GM18867 (cell line): ENCODE measurements at regions not wholly inside any gene's neighbourhood (a gene's known extent, or its start where the extent isn't known, plus 50 kb on each side); places are given as distances from the start of the nearest gene placed in this dataset.

Source experiments
- ATAC-seq: cut with Tn5 transposase; IDR thresholded peaks from one replicate; pipeline ENCODE4 v1.9.1; 2021; ENCODE audit warnings: mild to moderate bottlenecking, moderate library complexity; ENCODE audit not compliant: unreplicated experiment

DNA sequence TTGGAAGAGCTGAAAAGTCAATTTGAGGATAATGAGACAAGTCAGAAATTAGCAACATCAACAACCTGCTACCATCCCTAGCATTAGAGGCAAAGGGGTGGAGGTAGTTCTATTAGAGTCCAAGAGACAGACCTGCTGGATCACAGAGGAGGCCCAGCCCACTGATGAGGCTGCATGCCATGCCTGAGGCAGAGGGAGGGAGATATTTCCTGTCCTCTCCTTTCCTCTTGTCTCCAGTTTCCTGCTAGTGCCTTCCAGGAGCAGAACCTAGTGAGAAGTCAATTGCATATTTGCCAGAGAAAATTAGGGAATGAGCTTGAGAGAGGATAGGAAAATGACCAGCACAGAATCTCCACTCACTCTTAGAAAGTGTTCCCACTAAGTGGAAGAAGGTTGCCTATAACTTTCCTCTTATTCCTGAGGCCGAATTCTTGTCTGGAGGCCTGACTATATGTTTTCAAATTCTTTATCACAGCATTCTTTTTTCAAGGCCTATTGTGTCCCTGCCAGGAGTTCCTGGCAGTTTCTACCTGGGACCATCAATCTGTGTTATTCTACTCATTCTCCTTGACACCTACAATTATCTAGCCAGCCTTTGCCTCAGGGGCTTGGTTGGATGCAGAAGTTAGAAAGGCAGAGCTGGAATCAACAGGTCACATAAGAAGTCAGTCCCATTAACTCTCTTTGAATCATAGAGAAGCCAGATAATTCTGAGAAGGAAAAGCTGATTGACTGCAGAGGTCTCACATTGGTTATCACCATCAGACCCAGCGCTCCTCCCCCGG, 121.9 kb downstream of the EMP1 start:
- no peak for ATAC-seq

DNA sequence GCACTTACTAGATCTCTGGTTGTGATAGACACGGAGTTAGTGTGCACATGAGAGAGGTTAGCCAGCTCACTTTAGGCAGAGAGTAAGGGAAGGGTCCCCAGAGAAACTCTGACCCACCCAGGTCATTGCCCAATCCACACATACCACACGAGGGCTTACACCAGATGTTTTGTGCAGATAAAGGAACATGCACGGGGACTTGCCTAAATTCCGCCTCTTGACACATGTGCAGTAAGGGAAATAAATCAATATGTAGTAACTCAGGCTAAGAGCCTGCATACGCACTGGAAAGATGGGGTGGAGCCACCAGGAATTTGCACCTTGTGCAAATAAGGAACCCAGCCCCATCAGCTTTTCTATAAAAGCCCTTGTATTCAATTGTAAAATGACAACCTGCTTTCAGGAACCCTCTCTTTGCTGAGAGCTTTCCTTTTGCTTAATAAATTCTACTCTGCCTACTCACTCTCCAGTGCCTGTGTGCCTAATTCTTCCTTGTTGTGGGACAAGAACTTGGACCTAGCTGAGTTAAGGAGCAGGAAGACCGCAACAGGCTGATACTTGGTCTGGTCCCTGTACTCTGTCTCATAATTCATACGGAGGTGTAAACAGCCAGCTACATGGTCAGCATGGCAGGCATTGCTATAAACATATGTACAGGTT, 120.2 kb downstream of the EMP1 start:
- no peak for ATAC-seq

DNA sequence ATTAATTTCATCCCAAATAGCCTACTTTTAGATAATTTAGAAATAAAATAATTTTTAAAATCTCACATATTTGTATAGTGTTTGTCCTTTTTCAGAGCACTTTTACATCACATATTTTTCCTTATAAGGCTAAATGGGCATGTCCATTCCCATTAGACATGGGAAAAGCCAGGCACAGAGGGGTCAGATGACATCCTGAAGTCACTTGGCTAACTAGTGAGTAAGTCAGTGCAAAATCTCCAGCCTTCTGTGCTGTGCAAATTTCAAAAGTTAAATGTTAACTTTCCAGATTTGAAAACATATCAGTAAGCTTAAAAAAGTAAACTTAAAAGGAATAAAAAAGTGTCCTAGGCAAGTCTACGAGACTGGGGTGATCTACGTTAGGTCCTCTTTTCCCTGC, 117.4 kb downstream of the EMP1 start:
- ATAC-seq: no peak

DNA sequence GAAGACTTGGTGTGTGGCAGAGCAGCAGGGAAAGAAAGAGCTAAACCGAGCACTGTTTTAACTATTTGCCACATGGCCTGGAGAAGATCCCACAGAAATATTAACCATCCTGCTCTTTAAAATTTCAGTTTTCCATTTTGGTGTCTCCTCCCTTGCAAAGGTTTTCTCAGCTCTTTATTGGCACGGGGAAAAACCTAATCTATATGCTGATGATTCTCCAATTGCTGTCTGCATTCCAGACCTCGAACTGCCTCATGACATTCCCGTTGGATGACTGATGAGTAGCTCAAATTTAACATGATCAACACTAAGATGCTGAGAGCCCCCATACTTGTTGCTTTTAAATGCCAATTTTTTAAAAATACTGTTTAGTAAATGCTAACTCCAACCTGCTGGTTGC, 115.0 kb downstream of the EMP1 start:
- ATAC-seq: no peak

DNA sequence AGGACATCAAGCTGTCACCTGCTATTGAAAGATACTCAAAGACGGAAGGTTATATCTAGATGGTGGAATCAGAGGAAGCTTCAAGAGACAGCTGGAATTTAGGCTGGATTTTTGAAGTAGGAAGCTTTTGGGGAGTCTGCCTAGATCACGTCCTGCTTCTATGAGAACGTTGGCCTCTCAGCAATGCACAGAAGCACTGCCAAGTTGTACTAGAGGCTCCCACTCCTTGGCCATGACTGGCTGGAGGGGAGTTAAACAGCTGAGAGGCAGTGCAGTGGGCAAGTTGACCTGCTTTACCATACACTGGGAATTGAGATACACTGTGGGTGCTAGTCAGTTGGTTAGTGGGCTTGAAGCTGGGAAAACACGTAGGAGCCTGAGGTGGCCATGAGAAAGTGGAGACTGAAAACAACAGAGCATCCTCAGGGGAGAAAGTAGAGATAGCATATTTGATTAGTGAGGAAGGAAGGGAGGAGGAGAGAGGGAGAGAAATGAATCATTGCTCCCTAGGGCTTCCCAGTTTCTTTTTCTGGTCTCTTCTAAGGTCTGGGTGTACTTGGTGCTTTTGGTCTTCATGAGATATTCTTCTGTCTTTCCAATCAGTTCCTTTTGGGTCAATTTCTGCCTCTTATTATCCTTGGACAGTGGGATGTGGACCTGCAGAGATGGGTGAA, 110.8 kb downstream of the EMP1 start:
- no peak for ATAC-seq

DNA sequence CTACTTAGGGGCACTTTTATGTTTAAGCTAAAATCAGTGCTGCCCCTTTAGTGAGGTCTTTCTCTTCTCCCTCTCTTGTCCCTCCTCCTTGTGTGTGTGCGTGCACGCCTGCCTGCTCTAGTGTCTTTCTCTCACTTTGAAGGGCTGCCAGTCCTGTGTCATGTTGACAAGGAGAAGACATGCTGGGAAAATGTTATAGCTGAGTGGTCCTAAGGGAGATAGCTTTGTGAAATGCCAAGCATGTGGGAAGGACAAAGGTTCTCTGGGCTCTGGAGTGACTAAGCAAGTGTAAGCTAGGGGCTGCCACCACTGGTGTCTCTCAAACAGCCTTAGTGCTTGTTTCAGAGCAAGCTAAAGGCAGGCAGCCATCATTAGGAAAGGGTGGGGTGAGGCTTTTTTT, 108.4 kb downstream of the EMP1 start:
- ATAC-seq: no peak

DNA sequence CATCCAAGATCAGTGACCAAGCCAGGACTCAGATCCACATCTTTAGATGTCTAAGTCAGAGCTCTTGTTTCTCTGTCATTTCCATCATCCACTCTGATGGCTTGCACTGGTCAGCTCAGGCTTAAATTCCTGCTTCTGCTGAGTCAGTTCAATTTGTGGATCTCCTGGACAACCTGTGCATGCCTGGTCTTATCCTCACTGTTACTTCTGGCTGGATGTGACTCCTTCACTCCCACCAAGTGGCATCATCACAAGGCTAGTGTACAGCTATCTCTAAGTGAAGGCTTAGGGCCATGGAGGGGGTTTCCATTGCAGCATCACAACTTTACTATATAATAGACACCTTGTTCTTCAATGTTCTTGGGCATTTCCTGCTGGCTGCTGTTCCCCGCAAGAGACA, 102.9 kb downstream of the EMP1 start:
- ATAC-seq: no peak

DNA sequence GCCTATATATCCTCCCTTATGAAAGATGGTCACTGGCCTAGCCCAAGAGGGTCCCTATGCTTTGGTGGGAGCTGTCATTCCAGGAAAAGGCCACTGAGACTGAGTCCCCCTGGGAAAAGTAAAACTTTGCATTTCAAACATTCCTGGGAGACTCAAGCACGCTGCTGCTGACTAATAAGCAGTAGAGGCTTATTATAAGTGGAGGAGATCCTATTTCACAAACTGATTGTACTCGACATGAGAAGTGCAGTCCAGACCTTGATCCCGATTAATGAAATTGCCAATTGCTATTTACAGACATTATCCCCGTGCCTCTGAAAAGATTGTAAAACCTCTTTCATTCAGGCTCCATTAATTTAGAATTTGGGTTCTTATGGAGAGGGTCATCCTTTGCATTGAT, 96.6 kb downstream of the EMP1 start:
- no peak for ATAC-seq

DNA sequence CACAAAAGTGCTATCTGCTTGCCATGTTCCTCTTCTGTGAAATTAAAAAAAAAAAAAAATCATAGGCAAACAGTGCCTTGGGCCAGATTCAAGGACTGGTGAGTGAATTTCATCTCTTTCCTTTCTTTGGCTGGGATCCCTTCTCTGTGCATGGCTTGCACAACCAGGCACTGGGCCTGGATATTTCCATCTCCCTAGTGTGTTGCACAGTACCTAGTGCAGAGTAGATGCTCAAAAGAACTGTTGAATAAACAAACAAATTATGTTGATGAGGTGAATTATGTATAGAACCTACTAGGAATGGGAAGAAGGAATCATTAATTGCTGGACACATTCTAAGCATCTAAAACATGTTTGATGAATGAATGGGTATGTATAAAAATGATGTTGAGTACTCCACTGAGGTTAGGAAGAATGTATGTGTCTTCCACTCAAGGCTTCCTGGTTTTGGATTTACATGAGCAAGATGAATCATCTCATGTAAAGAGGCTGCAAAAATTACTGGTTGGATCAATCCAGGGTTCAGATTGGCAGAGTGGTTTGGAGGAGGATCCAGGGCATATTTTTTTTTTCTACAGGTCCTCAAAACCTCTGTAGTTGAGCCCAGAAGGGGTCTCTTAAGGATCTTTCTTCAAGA, 93.2 kb downstream of the EMP1 start:
- no peak for ATAC-seq

DNA sequence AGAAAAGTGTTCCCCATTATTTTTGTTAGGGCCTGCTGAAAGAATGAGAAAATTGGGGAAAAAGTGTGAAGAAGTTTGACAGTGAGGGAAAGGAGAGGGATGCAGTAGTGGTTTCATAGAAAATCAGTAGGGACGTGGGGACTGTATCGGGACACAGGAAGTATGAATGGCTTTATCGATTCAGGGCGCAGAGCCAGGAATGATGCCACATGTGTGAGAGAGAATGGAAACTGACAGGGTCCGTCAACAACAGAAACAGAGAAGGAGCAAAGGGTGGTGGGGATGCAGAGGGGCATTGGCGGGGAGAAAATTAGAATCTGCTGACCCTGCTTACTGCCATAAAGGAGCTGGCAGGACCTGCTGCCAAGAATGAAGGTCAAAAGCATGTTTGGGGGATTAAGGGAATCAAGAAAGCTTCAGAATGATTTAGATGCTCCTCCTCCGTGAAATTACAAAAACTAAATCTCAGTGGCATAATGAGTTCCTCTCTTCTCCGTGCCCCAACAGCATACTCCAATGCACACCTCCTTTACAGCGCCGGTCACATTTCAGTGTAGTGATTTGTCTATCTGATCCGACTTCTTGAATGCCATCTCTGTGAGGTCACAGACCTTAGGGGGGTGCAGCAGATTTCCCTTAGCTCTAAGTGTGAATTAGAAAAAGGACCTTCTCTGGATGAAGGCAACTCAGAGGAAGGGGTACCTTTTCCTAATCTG, 92.6 kb downstream of the EMP1 start:
- no peak for ATAC-seq

DNA sequence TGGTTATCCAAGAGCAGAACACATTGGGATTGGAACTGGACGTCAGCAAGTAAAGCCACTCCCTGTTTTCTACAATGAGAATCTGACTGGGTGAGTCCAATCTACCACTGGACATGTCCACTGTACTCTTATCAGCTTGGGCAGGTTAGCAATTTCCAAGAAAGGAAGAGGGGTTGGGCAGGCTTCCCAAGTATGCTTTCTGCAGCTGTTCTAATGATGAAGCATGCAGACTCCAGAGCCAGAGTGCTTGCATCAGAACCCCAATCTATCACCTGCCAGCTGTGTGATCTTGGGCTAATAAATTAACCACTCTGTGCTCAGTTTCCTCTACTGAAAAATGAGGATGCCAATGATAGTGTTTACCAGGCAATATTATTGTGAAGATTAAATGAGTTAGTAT, 92.0 kb downstream of the EMP1 start:
- ATAC-seq: no peak

DNA sequence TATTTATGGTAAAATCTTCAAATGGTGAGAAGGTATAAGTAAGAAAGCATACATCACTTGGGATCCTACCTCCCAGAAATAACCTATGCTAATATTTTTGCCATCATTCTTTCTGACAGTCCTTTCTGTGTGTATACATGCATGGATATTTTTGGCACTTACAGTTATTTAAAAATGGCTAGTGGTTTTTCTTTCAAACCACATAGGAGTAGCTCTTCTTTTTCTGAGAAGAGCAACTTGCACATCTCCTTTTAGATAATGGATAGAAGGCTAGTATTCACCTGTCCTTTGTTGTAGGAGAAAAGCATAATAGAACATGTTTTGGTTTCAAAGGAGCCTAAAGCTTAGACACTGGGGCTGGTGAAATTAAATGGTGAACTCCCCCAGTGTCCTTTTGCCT, 87.3 kb downstream of the EMP1 start:
- ATAC-seq: no peak

DNA sequence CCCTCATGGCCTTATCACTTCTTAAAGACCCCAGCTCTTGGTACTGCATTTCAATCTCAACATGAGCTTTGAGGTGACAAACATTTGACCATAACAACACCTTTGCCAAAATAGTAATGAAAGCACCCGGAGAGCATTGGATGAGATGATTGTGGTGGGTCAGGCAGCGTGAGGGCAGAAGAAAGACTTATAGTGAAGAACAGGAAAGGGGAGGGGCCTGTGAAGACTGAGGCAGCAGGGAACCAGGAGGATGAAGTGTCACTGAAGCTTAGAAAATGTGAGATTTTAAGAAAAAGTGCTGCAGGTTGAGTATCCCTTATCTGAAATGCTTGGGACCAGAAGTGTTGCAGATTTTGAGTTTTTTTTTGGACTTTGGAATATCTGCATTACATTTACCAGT, 86.3 kb downstream of the EMP1 start:
- ATAC-seq: no peak

DNA sequence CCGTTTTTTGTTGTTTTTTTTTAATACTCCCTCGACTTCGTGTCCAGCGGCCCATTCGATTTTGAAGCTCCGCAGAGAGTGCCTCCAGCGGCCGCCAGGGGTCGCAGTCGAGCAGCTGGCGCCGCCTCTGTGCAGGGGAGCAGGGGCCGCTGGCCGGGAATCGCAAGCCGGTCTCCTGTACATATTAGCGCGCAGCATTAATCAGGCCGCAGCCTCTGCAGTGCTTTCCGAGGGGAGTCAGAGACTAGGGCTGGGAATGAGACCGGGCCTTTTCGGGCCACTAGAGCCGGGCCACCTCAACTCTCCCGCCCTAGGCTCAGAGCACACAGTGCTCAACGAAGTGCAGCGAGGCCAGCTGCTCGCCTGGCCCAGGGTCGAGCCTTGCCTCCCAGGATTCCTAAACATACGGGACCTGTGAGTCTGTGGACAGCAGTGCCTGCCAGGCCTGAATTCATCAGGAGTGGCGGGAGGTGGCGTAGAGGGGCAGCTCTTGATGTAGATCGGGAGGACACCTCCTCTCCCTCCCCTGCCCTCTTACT, 81.8 kb downstream of the EMP1 start:
- ATAC-seq: peak; percentile 88

DNA sequence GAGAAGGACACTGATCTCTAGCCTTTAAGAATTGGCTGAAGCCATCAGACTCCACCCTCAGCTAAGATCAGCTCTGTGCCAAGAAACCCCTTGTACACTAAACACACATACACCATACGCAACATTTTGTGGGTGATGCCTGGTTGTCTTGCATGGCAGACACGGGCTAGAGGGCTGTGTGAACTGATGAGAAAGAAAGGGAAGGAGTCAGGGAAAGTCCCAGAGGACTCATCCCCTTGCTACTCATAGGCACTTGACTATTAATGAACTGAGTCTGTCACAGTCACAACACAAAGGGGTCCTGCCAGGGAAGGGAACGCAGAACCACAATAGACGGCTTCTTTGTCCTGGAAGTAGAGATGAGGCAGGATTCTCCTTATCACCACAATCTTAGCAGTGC, 80.8 kb downstream of the EMP1 start:
- no peak for ATAC-seq

DNA sequence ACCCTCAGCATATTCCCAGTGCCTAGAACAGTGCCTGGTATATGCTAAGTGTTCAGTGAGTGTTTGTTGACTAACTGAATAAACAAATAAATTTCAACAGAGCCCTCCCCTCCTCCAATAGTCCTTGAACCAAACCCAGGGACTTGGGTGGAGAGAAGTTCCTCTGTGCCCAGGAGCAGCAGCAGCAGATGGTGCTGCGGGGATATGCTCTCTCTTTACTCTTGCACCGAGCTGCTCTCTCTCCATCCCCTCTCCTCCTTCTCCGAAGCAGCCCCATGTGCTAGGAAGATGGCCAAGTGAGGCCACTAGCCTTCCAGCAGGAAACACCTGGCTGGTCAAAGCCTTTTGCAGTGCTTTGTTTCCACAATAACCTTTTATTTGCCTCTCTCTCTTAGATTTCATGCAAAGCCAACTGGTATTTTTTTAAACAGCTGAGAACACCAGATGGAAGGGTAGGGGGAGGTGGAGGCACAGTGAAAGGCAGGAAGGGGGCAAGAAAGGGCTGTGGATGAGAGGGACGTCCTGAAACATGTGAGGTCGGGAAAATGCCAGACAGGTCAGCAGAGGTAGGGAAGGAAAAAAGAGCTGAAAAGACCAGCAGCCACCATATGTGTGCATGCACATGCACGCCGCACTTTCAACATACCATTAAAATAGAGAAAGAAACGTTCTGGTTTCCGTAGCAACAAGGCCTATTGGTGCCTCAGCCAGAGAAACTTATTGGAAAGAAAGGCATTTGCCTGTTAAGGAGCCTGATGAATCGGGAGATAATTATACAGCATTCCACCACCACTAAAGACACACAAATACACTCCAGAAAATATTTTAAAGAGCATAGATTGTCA, 78.9 kb downstream of the EMP1 start:
- ATAC-seq: no peak

DNA sequence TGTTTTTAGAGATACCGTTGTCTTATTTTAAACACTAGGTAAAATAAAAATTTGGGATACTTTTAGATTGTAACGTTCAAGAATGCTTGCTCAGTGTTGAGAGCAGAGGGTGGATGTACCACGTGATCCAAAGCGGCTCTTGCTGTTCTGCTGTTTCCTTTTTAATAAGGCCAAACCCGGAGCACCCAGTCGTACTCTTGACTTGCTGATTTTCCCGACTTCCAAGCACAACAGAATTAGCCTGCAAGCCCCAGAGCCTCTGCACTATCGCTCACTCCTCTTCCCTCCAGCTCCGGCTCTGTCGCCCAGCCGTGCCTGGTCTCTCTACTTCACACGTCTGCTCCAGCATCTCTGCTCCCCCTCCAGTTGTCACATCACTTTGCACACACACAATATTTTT, 77.3 kb downstream of the EMP1 start:
- no peak for ATAC-seq

DNA sequence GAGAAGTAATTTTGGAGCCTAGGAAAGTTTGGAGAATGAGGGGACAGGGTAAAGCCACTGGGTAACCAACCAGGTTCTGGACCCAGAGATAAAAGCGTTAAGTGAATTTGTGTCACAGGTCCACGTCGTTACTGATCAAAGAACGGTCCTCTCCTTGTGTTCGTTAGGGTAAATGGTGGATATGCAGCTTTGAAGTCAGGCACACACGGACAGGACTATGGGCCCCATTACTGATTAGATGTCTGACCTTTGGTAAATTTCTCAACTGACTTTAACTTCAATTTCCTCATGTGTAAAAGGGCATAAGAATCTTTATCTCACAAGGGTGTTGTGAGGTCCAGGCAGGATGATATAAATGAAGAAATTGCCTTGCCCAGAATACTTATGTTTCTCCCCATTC, 76.6 kb downstream of the EMP1 start:
- ATAC-seq: no peak

DNA sequence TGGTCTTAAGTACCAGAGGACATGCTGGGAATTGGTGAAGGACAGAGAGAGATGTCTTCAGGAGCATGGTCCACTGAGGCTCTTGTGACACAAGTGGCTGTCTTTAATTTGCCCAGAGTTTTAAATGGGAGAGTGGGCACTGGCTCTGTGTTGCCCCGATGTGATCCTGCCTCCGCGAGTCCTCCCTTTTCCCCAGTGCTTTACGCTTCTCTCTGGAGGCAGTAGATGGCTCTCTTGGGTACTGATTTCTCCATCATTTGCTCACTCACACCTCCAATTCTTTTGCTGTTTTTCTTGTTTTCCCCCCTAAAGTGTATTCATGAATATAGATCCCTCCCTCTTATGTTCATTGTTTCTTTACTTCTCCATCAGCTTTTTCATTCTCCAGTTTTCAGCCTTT, 74.3 kb downstream of the EMP1 start:
- ATAC-seq: no peak
